ENCODE measurements at regions not wholly inside any gene's neighbourhood (a gene's known extent, or its start where the extent isn't known, plus 50 kb on each side); places are given as distances from the start of the nearest gene placed in this dataset.
"Not testable (repeated sequence)": the region's sequence is repeated elsewhere in the genome, so short reads cannot be mapped to it uniquely, and the experiment has no call there.

GRCh38 chr1:213688655-213689054 lies 299.1 kb upstream of the PROX1 start:
- DNase-seq: no peak

- DNase-seq: no peak
Measured at GRCh38 chr1:213689260-213689659, 298.5 kb upstream of the PROX1 start.

GRCh38 chr1:213690341-213690917 lies 297.3 kb upstream of the PROX1 start:
- no peak for DNase-seq

- no peak for DNase-seq
Measured at GRCh38 chr1:213692321-213692720, 295.5 kb upstream of the PROX1 start.

GRCh38 chr1:213693864-213694263 lies 293.9 kb upstream of the PROX1 start:
- no peak for DNase-seq

GRCh38 chr1:213697192-213697802 lies 290.5 kb upstream of the PROX1 start:
- no peak for DNase-seq

GRCh38 chr1:213698092-213698702 lies 289.6 kb upstream of the PROX1 start:
- no peak for DNase-seq

GRCh38 chr1:213702703-213703102 lies 285.1 kb upstream of the PROX1 start:
- DNase-seq: no peak

GRCh38 chr1:213704941-213705340 lies 282.8 kb upstream of the PROX1 start:
- no peak for DNase-seq

GRCh38 chr1:213711833-213712490 lies 275.8 kb upstream of the PROX1 start:
- DNase-seq: not testable (repeated sequence)

GRCh38 chr1:213714645-213715044 lies 273.1 kb upstream of the PROX1 start:
- no peak for DNase-seq

- no peak for DNase-seq
Measured at GRCh38 chr1:213715182-213715581, 272.6 kb upstream of the PROX1 start.

- DNase-seq: peak; percentile 3
Measured at GRCh38 chr1:213719462-213719861, 268.3 kb upstream of the PROX1 start.

GRCh38 chr1:213720032-213720431 lies 267.7 kb upstream of the PROX1 start:
- DNase-seq: no peak

GRCh38 chr1:213723187-213723586 lies 264.6 kb upstream of the PROX1 start:
- no peak for DNase-seq

- DNase-seq: no peak
Measured at GRCh38 chr1:213724640-213725536, 262.9 kb upstream of the PROX1 start.

- DNase-seq: no peak
Measured at GRCh38 chr1:213727853-213728592, 259.8 kb upstream of the PROX1 start.

- DNase-seq: no peak
Measured at GRCh38 chr1:213728593-213729536, 258.9 kb upstream of the PROX1 start.

- no peak for DNase-seq
Measured at GRCh38 chr1:213733705-213734104, 254.1 kb upstream of the PROX1 start.

GRCh38 chr1:213737398-213738035 lies 250.3 kb upstream of the PROX1 start:
- DNase-seq: no peak

- no peak for DNase-seq
Measured at GRCh38 chr1:213738658-213739057, 249.1 kb upstream of the PROX1 start.

Data from GDM1 (cell line).